GM12878 (cell line): ENCODE measurements at regions not wholly inside any gene's neighbourhood (a gene's known extent, or its start where the extent isn't known, plus 50 kb on each side); places are given as distances from the start of the nearest gene placed in this dataset.

Source experiments
- ATAC-seq: fragments of 200-7000 bp; cut with Tn5 transposase; 3 replicates; pipeline ENCODE4 v1.9.1; 2020; ENCODE audit warnings: mild to moderate bottlenecking, moderate library complexity
- BruUV-seq: library from RNA; stranded (reverse); fragments of 400-500 nt; replicated peaks from 2 replicates; lab custom pipeline; 2021; lab: Mats Ljungman, UMichigan
- CTCF ChIA-PET: fragments of 300-600 bp; sonication (Branson Sonifier 250); formaldehyde crosslinking; extraction: SDS; loops from one replicate; lab custom pipeline; 2021; ENCODE audit warnings: inconsistent platforms; lab: Yijun Ruan, JAX
- POLR2A ChIA-PET: fragments of 350-600 bp; formaldehyde crosslinking; extraction: SDS; loops from one replicate; lab custom pipeline; 2021; ENCODE audit warnings: inconsistent platforms; lab: Charles Lee
- RAD21 ChIA-PET: fragments of 300-600 bp; sonication (Branson Sonifier 250); formaldehyde crosslinking; loops from one replicate; lab custom pipeline; 2023; ENCODE audit warnings: antibody characterized with exemption; ENCODE audit not compliant: unreplicated experiment; lab: Charles Lee
- SMC1A ChIA-PET: fragments of 300-600 bp; sonication (Branson Sonifier 250); formaldehyde crosslinking; loops from one replicate; lab custom pipeline; 2023; ENCODE audit not compliant: unreplicated experiment, uncharacterized antibody; lab: Charles Lee
- DNase-seq: peaks from one replicate; pipeline ENCODE4 v3.0.0-alpha.2; 2011; ENCODE audit warnings: low read depth, low spot score
- FAIRE-seq: peaks from 3 replicates; lab custom pipeline; 2011; peaks lifted over from hg19 to GRCh38; lab: Jason Lieb, UNC
- H2AFZ ChIP-seq: 2 replicates; pipeline ENCODE4 v1.6.0; 2011; ENCODE audit warnings: low read depth, low read length, control low read depth; ENCODE audit not compliant: control insufficient read depth
- H3K27ac ChIP-seq: 2 replicates; pipeline ENCODE4 v1.5.1; 2011; ENCODE audit warnings: control low read depth; ENCODE audit not compliant: control insufficient read depth, insufficient read depth
- H3K27me3 ChIP-seq, 2 experiments: replicated peaks in 1 of 2; 2 replicates each; pipeline versions ENCODE4 v1.6.0 to v1.6.1; 2011; ENCODE audit warnings: low read length in 1 of 2; ENCODE audit not compliant: control insufficient read depth in 2 of 2, insufficient read depth in 2 of 2
- H3K36me3 ChIP-seq, 2 experiments: 2 replicates each; pipeline ENCODE4 v1.5.1; 2011; ENCODE audit warnings: low read length in 1 of 2; ENCODE audit not compliant: control insufficient read depth in 2 of 2, insufficient read depth in 2 of 2
- H3K4me1 ChIP-seq: 2 replicates; pipeline ENCODE4 v1.6.1; 2011; ENCODE audit warnings: mild to moderate bottlenecking, low read length, moderate library complexity, mixed read lengths; ENCODE audit not compliant: control insufficient read depth, insufficient read depth
- H3K4me2 ChIP-seq: 2 replicates; pipeline ENCODE4 v1.6.0; 2011; ENCODE audit warnings: control low read depth; ENCODE audit not compliant: control insufficient read depth, insufficient read depth
- H3K4me3 ChIP-seq: fragments of 200-600 bp; sonication (generic); 2 replicates; pipeline ENCODE4 v1.5.1; 2016
- H3K79me2 ChIP-seq: 2 replicates; pipeline ENCODE4 v1.6.0; 2011; ENCODE audit warnings: low read length; ENCODE audit not compliant: control insufficient read depth, insufficient read depth
- H3K9ac ChIP-seq: 2 replicates; pipeline ENCODE4 v1.8.0; 2011; ENCODE audit warnings: low read length, control low read depth, mixed read lengths; ENCODE audit not compliant: control insufficient read depth, insufficient read depth
- H3K9me3 ChIP-seq: replicated peaks from 3 replicates; pipeline ENCODE4 v1.5.1; 2011; ENCODE audit warnings: mild to moderate bottlenecking, low read length; ENCODE audit not compliant: control insufficient read depth, insufficient read depth
- H4K20me1 ChIP-seq: 2 replicates; pipeline ENCODE4 v1.6.0; 2011; ENCODE audit not compliant: control insufficient read depth, insufficient read depth
- CTCF ChIP-seq, 3 experiments: IDR thresholded peaks in 2 of 3; conservative IDR thresholded peaks in 1 of 3; 2 replicates each; pipeline ENCODE4 v1.5.1; 2011; ENCODE audit warnings: low read depth in 3 of 3, low read length in 3 of 3, mild to moderate bottlenecking in 3 of 3, control low read depth in 2 of 3, moderate library complexity in 2 of 3, inconsistent platforms in 1 of 3, mixed read lengths in 1 of 3; ENCODE audit not compliant: control insufficient read depth in 2 of 3, insufficient read depth in 1 of 3; ENCODE audit errors: extremely low read depth in 1 of 3
- ZNF592 ChIP-seq: fragments of 450-650 bp; IDR thresholded peaks from 2 replicates; pipeline ENCODE4 v1.6.1; 2017; ENCODE audit warnings: mild to moderate bottlenecking, moderate library complexity
- WGBS: methylation state at CpG from one replicate; pipeline ENCODE4 v1.1.6; 2016; ENCODE audit warnings: low lambda C conversion rate; ENCODE audit not compliant: insufficient replicate concordance, insufficient coverage; ENCODE audit errors: missing lambda C conversion rate; 5-methylcytosine and 5-hydroxymethylcytosine counted together
- in situ Hi-C: fragments of 300-500 bp; cut with MboI; formaldehyde crosslinking; loops from 9 replicates; pipeline ENCODE4 v1.14.3; 2018; ENCODE audit warnings: mixed read lengths
- intact Hi-C: fragments of 100-400 bp; cut with micrococcal nuclease; formaldehyde crosslinking; loops from one replicate; pipeline ENCODE4 v1.14.2; 2022; ENCODE audit not compliant: unreplicated experiment

GRCh38 chr2:128493880-128494279 is 175.2 kb upstream of the HS6ST1 start (continued):
- TF ChIP-seq ZNF592, result no peak

- RAD21 ChIA-PET, result no interaction called here
- Histone ChIP-seq H3K9me3 (no peaks in the 10 kb centered on the region), H3K4me2 (no peak overlapping the region), H3K9ac (no peak overlapping the region), H3K36me3 (no peaks in the 10 kb centered on the region), H3K79me2 (no peaks in the 10 kb centered on the region), H4K20me1 (no peaks in the 10 kb centered on the region), H3K27me3 (peaks cover 0 to 3% of the 10 kb centered on the region in 2 experiments; a peak in 1 of 4 replicates), H3K4me1 (no peaks in the 10 kb centered on the region), H2AFZ (no peak overlapping the region), H3K4me3 (no peak overlapping the region), H3K27ac (no peak overlapping the region)
- BruUV-seq, result no TSS peak
- TF ChIP-seq CTCF (IDR thresholded peaks at IDR 0.05 in 2 of 3, conservative IDR thresholded peaks at IDR 0.05 in 1 of 3; ENCODE audit: control insufficient read depth in 2 of 3, extremely low read depth in 1 of 3, insufficient read depth in 1 of 3, low read depth in 3 of 3, low read length in 3 of 3), result no peak
- in situ Hi-C loops (no loop called here), intact Hi-C loops (no loop called here)
- FAIRE-seq, result no peak
- WGBS, result 72% methylated on average over 8 of the region's 8 CpGs
- SMC1A ChIA-PET, result no interaction called here
- ATAC-seq, result no peak
- POLR2A ChIA-PET, result no interaction called here
- CTCF ChIA-PET, result no interaction called here
- DNase-seq, result no peak
Measured at GRCh38 chr2:128494307-128494639, 175.6 kb upstream of the HS6ST1 start.
